HCEC 1CT (cell line): ENCODE measurements at regions not wholly inside any gene's neighbourhood (a gene's known extent, or its start where the extent isn't known, plus 50 kb on each side); places are given as distances from the start of the nearest gene placed in this dataset.
"Not testable (repeated sequence)": the region's sequence is repeated elsewhere in the genome, so short reads cannot be mapped to it uniquely, and the experiment has no call there.

Experiments
- DNase-seq: peaks from one replicate; pipeline ENCODE4 v3.0.0-alpha.2; 2017

DNA sequence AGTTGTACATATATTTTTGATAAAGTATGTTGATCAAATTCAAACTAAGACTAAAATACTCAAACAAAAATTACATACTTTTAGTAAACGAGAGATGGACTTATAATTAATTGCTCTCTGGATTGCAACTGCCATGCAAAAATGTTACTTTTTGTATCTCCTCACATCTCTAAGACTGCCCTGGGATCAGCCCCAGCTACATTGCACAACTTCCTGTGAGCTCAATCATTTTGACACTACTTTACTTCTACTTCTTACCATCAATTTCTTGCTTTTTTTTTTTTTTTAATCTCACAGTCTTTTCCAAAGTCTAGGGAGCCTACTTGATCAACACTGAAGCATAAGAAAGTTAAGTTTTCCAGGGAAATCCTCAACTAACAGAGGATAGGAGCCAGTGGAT is 506.0 kb upstream of the CDH10 start:
- DNase-seq: no peak

DNA sequence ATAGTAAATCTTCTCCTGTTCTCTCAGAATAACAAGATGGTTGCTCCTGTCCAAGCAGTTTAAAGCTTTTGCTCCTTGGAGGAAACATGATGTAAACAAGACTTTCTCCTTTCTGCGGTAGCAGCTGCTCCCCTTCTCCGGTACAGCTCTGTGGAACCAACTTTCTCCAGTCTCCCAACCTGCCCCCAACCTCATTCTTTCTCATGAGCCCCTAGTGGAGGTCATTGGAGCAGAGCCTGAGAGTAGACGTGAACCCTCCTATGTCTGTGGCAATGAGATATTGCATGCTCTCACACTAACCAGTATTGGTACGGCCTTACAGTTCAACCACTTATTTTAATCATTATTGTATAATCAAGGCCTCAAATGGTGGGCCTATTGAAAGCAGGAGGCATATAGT is 483.8 kb upstream of the CDH10 start:
- DNase-seq: no peak

DNA sequence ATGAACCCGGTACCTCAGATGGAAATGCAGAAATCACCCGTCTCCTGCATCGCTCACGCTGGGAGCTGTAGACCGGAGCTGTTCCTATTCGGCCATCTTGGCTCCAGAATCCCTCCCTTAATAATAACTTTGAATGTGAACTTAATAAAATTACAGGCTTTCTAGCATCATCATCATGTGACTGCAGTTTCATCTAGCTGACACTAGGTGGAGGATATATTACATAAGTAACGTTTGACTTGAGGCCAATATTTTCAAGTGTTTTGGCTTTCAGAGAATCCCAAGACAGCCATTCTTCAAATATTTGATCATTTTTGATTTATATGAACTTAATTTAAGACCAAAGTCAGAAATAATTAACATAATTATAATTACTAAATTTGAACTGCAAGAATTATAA is 474.9 kb upstream of the CDH10 start:
- no peak for DNase-seq

DNA sequence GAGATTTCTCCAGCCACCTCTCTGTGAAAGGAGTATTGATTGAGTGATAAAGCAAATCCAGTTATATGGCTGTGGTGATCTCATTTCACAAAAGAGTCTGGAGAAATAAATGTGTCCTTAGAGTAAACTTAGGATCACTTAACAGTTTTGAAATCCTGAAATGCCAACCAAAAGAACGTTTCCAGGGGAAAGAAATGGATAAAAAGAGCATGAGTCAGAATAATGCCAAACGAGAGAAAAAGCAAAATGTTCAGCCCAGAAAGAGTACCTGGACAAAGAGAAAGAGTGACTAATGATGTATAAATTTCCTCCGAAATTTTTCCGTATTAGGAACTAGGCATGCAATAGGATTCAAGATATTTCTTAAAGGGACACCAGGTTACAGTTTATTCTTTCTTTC is 463.1 kb upstream of the CDH10 start:
- no peak for DNase-seq

DNA sequence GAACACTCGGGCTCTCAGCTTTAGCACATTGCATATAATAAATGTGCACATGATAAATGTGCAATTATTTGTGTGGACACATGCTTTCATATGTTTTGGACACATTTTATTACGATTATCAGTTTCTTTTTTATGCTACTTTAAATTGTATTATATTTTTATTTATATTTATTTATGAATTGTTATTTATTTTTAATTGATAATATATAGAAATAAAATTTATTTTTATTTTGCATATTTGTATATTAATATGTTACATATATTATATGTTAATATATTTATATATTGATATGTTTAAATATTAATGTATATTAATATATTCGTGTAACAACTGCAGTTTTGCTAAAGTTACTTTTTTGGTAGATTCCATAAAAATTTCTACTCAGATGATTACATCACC is 454.8 kb upstream of the CDH10 start:
- DNase-seq: no peak

DNA sequence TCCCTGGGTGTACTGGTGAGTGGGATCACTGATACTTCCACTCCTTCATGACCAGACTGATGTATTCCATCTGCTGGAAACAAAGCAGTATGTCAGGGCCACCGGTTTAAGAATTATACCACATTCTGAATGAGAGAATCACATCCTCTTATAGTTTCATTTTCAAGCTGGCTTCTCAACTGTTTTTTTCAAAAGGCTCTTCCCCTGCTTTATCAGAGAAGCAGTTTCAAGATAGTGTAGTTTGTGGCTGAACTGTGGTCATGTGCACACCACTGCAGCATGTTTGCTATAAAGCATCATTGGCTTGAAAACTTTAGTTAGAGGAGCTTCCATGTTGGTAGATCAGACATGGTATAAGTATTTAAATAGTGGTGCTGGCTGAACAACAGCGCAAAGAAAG is 450.5 kb upstream of the CDH10 start:
- DNase-seq: no peak

DNA sequence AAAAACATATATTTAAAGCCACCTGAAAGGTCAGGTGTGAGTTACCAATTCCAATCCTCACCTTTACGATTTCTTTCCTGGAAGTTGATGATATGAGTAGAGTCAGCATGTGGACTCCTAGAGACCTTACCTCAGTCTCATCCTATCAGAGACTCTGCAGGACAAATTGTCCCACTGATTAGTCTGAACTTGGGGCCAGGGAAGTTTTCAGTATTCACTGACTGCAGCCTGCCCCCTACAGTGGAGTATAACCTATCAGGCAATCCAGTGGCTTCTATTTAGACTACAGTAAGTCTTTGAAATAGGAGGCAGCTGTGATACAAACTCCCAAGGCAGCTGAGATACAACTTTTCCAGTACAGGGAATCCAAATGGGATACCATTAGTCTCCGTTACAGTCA is 449.4 kb upstream of the CDH10 start:
- DNase-seq: no peak

DNA sequence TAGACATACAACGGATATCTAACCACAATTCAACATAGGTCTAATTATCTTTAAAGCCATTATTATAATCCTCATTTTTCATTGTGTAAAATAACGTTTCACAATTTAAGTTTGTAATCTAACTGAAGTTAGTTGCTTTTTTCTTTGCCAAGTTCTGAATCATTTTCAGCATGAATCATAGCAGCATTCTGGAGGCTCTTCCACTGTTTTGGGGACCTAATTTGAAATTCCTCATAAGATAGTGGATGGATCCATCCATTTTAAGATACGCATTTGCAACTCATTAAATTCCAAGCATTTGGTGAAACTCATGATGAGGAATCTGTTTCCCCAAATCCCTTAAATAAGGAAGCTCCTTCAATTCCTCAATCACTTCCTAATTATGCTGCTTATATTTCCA is 447.1 kb upstream of the CDH10 start:
- DNase-seq: no peak

DNA sequence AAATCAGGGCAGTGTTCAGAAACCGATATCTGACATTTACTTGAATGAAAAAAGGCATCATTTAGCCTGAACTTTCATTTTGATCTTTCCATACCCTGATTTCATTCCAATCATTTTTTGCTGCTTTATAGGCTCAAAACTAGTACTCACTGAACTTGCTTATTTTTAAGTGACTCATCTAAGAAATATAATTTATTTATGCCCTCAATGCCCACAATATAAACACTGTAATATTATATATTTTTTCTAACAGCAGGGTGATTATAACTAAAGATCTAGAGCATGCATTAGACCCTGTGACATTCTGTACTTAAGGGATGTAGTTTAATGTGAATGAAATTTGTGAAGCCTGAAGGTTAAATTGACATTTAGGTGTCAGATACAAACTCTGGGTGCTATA is 446.1 kb upstream of the CDH10 start:
- peak; percentile 7 for DNase-seq

DNA sequence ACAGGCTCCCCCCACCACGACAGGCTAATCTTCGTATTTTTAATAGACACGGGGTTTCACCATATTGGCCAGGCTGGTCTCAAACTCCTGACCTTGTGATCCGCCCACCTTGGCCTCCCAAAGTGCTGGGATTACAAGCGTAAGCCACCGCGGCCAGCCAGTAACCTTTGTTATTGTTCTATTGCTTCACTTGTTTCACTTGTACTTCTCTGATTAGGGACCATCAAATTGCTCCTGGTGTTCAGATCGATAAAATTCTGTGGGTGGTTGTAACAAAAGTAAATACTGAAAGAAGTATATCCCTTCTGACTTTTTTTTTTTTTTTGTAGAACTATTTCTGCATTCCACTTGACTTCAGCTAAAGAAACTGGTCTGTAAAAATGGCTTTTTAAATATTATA is 445.5 kb upstream of the CDH10 start:
- DNase-seq: no peak

DNA sequence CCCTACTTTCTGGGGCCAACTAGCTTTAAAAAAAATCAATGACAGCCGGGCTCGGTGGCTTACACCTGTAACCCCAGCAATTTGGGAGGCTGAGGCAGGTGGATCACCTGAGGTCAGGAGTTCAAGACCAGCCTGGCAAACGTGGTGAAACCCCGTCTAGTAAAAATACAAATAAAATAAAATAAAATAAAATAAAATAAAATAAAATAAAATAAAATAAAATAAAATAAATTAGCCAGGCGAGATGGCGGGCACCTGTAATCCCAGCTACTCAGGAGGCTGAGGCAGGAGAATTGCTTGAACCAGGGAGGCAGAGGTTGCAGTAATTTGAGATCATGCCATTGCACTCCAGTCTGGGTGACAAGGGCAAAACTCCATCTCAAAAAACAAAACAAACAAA is 443.9 kb upstream of the CDH10 start:
- DNase-seq: not testable (repeated sequence)

DNA sequence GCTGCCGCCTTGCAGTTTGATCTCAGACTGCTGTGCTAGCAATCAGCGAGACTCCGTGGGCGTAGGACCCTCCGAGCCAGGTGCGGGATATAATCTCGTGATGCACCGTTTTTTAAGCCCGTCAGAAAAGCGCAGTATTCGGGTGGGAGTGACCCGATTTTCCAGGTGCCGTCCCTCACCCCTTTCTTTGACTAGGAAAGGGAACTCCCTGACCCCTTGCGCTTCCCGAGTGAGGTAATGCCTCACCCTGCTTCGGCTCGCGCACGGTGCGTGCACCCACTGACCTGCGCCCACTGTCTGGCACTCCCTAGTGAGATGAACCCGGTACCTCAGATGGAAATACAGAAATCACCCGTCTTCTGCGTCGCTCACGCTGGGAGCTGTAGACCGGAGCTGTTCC is 438.5 kb upstream of the CDH10 start:
- not testable (repeated sequence) for DNase-seq

DNA sequence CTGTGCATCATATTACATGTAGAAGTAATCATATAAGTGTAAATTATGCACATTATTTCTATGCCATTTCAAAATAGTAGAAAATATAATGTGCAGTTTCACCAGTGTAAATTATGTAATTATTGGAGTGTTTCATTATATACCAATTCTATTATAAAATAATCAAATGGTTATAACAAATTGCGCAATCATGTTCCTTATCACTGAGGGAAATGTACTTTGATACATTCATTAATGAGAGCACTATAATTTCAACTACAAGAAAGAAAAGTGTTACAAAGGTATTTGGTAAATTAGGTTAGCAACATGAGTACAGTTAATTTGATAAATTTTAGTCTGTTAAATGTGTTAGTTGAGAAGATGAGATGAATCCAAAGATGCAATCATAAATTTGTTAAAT is 421.5 kb upstream of the CDH10 start:
- DNase-seq: no peak

DNA sequence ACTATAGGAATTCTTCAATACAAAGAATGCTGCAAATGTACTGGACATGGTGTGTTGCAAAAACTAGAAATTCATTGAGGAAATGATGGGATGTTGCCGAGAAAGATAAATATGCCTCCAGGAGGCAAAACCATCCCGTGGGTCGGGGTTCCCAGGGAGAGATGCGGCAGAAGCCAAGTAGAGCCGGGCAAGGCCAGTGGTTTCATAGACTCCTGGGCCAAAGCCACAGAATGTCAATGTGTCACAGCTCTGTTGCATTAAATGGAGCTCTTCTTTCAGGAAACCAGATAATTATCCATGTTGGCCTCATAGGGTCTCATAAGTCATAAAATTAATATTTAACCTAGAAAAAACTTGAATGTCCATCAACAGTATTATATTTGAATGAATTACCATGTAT is 419.5 kb upstream of the CDH10 start:
- no peak for DNase-seq

DNA sequence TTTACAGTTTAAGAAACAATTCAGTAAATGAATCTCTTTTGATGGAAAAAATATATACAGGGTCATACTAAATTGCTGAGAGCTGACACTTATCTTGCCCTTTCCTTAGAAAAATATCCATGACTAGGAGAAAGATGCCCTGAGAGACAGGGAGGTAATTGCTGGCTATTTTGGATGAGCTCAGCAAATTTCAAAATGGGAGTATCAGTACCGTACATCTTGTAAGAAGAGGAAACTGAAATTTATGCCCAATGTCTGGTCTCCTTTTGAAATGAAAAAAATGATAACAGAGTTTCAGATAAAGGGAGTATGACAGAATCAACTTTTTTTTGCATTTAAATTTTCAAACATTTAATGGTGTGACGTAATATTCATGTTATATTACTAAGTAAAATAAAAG is 415.8 kb upstream of the CDH10 start:
- DNase-seq: no peak

DNA sequence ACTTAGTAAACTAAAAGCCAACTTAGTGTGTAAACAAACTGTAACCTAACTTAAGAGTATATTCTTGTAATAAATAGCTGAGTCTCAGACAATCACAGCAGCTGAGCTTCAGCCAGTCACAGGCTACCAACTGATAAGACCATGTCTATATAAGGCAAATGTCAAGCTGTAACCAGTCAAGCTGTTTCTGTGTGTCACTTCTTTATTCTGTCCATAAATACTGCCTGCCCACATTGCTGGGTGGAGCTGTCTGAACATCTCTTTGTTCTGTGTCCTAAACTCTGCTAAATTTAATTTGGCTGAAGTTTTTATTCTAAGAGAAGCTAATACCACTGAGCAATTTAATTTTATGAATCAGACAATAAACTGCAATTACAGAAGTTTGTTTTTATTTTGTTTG is 412.1 kb upstream of the CDH10 start:
- no peak for DNase-seq

DNA sequence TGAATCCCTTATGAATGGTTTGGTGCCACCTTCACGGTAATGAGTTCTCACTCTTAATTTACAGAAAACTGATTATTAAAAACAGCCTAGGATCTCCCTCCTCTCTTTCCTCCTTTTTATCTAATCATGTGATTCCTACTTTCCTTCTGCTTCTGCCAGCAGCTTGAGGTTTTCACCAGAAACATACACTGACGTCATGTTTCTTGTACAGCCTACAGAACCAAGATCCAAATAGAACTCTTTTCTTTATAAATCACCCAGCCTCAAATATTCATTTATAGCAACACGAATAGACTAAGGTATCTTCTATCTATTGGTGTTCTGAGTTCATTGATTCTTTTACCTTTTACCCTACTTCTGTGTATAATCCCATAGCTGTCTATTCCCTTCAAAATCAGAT is 388.9 kb upstream of the CDH10 start:
- DNase-seq: no peak

DNA sequence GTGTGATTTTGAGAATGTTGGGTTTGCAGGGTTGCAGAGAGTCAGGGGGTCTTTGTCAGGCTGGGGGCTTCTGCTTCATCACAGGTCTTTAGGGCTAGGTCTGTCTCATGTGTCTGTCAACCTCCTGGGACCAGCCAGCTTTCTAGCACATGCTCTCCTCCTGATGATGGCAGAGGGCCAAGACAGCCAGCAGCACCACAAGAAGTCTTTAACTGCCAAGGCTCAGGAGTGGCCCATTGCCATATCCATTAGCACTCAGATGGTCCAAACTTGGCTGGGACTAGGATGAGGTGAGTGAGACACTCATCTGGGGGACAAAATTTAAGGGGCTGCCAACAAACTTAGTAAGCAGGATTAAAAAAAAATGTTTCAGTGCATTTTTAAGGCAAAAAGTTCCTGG is 384.2 kb upstream of the CDH10 start:
- DNase-seq: no peak

DNA sequence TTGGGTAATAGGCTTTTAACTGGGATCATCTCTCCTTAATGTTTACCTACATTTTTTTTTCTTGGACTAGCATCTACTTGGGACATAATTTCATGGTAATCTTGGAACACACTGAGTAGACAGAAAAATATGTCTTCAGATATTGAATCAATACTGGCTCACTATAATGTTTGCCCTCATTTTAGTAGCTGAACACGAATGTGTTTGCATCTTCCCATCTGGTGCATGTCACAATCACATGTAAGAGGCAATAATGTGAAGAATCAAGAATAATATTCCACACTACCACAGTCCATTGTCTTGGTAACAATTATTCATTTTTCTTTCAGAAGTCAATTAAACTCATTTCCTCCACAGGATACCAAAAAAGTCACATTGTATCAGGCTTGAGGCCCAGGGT is 382.7 kb upstream of the CDH10 start:
- no peak for DNase-seq

DNA sequence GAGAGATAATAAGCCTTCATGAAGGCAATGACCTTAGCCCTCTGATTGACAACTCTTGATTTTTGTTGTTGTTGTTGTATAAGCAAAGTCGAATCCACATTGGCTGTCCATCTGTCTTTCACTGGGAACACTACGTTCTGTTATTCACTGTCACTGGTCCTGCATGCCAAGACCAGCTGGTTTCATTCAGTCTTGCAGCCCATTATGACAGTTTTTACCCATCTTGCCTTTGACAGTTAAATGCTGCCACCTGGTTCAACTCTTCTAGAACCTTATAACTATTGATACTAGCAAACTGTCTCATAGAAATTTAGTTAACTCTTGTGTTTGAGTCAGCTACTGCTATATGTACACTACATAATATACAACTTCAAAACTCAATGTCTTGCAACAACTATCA is 382.3 kb upstream of the CDH10 start:
- no peak for DNase-seq

DNA sequence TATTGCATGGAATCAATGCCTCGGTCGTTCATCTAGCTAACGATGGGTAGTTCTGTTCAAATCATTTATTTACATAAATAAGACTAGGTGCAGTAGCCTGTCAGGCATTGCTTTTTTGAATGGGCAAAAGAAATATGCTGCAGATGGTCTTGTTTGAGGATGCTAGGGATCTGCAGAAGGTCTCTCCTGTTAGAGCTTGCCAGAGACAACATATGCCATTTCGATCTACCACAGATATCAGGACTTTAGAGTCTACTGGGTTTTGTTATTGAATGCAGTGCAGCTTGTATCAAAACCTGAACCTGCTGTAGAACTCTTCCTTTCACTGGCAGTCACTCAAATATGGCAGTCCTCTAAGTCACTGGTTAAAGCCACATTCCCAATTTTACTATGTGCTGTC is 381.1 kb upstream of the CDH10 start:
- DNase-seq: no peak

DNA sequence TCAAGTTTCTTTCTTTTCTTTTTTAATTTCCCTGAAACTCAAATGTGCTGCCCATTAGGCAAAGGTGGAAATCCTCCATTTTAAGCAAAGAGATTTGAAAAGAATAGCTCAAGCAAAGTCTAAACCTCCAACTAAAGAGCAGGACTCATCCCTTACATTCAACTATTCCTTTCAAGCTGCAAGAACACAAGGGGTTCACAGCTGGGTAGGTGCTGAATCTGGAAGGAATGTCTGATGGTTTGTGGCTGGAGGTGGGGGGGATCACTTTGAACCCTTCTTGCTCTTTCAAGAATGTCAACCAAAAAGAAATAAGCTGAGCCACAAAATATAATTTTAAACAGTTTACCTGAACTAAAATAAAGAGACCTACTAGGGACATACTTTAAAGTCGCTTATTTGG is 375.7 kb upstream of the CDH10 start:
- no peak for DNase-seq

DNA sequence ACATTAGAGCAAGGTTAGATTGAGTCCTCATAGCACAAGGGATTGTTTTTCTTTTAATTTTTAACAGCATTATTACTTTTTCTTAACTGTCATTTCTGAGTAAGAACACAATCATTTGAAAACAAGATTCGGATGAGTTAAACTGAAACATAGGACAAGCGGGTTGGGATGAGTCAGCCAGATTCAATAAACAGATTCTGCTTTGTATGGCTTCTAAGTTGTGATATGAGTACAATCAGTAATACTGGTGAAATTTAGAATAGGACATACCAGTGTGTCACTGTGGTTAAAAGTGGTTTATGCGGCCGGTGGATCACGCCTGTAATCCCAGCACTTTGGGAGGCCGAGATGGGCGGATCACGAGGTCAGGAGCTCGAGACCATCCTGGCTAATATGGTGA is 364.3 kb upstream of the CDH10 start:
- DNase-seq: no peak

DNA sequence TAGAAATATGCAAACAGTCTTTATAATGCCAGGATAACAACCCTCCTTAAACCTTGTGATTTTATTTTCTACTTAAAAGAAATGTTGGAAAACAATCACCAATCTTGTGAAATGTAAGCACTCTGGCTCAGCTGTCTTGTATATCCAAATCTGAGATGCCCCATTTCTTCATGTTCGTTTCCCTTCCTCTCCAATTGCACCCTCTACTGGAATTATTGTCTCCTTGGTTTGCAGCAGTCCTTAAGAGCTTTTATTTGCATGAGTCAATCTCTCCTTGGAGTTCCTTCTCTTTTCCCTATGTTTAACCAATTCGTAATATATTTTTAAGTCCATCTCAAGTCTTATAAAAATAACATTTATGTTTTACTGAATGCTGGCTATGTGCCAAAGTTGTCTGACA is 362.0 kb upstream of the CDH10 start:
- DNase-seq: no peak

DNA sequence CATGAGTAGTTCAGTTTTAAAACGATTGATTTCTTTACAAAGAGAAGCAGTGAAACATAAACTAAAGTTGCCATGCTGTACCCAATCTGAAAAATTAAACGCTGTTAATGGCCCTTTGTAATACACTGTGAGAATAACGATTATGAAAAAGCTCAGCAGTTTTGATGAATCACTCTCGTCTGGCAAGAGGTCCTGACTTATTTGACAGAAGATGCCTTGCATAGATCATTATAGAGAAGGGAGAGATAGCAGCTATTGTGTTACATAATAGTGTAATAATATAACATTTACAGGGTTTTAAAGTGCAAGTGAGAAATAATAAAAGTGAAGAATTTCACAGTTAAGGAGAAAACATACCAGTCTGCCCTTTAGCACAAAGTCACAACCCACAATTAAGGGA is 361.5 kb upstream of the CDH10 start:
- DNase-seq: no peak

DNA sequence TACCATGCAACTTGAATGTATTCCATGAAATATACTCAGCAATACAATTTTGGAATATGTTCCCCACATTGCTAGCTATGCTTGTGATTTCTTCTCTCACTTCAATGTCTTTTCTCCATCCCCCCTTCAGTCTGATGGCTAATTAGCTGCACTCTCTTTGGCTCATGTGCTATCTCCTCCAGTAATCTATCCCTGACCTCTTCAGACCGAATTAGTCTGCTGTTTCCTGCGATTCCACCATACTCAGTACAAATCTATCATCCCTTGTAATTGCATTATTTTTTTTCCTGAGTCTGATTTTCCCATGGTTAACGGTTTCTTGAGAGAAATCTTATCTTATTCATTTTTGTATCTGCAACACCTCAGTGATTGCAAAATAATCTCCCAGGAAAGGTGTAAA is 360.7 kb upstream of the CDH10 start:
- DNase-seq: no peak

DNA sequence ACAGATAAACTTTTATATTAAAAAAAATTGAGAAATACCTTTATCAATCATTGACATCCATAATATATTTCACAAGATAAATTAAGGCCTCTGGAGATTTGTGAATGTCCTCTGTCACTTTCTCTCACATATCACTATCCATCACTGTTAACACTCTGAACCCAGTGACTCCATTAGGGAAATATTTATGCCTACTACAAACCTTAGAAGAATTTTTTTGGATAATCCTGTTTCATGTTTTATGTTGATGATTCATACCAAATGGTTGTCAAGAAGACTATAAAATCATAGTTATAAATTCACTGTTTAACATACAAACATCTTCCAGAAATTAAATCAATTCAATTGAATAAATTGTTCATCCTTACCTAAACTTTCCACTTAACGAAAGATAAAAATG is 357.6 kb upstream of the CDH10 start:
- no peak for DNase-seq
